Activated CD4-positive, alpha-beta T cell treated with anti-CD3 and anti-CD28 coated beads for 36 hours (primary cell): ENCODE measurements at regions not wholly inside any gene's neighbourhood (a gene's known extent, or its start where the extent isn't known, plus 50 kb on each side); places are given as distances from the start of the nearest gene placed in this dataset.

ENCODE experiments used
- ATAC-seq: fragments of 200-7000 bp; cut with Tn5 transposase; one replicate; pipeline ENCODE4 v1.10.0; 2021; ENCODE audit warnings: mild to moderate bottlenecking, moderate library complexity
- CTCF ChIA-PET: fragments of 350-600 bp; sonication (Branson Sonifier 250); formaldehyde crosslinking; loops from one replicate; lab custom pipeline; 2021; ENCODE audit warnings: antibody characterized with exemption; lab: Charles Lee
- POLR2A ChIA-PET: fragments of 350-600 bp; sonication (Branson Sonifier 250); formaldehyde crosslinking; loops from one replicate; lab custom pipeline; 2021; ENCODE audit warnings: antibody characterized with exemption, inconsistent platforms; lab: Charles Lee
- DNase-seq: peaks from one replicate; pipeline ENCODE4 v3.0.0-alpha.2; 2020
- H3K27ac Mint-ChIP-seq: one replicate; pipeline ENCODE4 v1.8.0; 2021; ENCODE audit warnings: mixed read lengths
- H3K27me3 Mint-ChIP-seq: one replicate; pipeline ENCODE4 v1.8.0; 2021; ENCODE audit warnings: mixed read lengths
- H3K36me3 Mint-ChIP-seq: one replicate; pipeline ENCODE4 v1.8.0; 2021; ENCODE audit warnings: low read depth, mixed read lengths
- H3K4me1 Mint-ChIP-seq: one replicate; pipeline ENCODE4 v1.8.0; 2021; ENCODE audit warnings: mixed read lengths
- H3K4me3 Mint-ChIP-seq: one replicate; pipeline ENCODE4 v1.8.0; 2021; ENCODE audit warnings: mild to moderate bottlenecking, moderate library complexity, mixed read lengths
- H3K9me3 Mint-ChIP-seq: one replicate; pipeline ENCODE4 v1.8.0; 2021; ENCODE audit warnings: low read depth, mixed read lengths
- intact Hi-C, 2 experiments: fragments of 100-400 bp; cut with DNase I in 1 of 2; cut with micrococcal nuclease in 1 of 2; formaldehyde crosslinking; loops; one replicate each; pipeline versions ENCODE4 v1.14.2 to v1.15.1; 2022 to 2024; cut with DNase I, micrococcal nuclease

DNA sequence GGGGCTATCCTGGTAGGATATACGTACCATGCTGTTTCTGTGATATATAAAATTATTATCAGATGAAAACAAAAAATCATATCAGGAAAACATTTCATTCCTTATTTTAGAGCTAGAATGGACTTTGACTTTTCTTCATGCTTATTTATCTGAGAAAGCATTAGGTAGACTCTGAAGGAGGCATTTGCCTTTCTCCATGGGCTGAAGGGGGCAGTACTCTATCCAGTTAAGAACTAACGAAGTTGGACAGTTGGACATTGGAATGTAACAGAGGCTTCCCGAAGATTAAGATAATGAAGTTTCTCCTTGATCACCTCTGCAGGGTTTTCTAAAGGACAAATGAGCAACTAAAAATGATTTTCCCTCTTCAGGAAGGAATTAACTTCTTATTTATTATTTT is 233.9 kb downstream of the SAMD5 start:
- DNase-seq = no peak
- ChIA-PET POLR2A (no interaction called here), CTCF (no interaction called here)
- Mint-ChIP-seq H3K4me3 (no peak overlapping the region), H3K27ac (no peak overlapping the region), H3K27me3 (peaks cover 3% of the 10 kb centered on the region), H3K9me3 (no peaks in the 10 kb centered on the region), H3K36me3 (no peaks in the 10 kb centered on the region), H3K4me1 (no peaks in the 10 kb centered on the region)
- ATAC-seq = no peak
- intact Hi-C loops = no loop called here

DNA sequence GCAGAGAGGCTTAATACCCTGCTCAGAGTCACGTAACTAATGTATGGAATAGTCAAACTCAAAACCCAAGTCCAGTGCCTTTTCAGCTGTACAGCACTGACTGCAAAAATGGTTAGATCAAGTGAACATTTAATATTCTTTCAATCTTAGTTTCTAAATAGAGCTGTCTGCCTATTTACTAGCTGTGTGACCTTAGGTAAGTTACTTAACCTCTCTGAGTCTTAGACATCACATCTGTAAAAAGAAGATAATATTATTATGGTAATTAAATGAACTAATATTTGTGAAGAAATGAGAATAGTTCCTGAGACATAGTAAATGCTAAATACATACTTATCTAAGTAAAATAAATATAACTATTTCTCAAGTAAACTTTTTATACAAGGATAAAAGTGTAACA is 235.5 kb downstream of the SAMD5 start:
- no peak for DNase-seq
- ChIA-PET CTCF (no interaction called here), POLR2A (no interaction called here)
- no peaks in the 10 kb centered on the region for H3K9me3 Mint-ChIP-seq
- H3K4me3 Mint-ChIP-seq = no peak overlapping the region
- H3K27me3 Mint-ChIP-seq = peaks cover 1% of the 10 kb centered on the region
- no peak for ATAC-seq
- no peaks in the 10 kb centered on the region for H3K4me1 Mint-ChIP-seq
- no peak overlapping the region for H3K27ac Mint-ChIP-seq
- intact Hi-C loops = no loop called here
- H3K36me3 Mint-ChIP-seq = no peaks in the 10 kb centered on the region

DNA sequence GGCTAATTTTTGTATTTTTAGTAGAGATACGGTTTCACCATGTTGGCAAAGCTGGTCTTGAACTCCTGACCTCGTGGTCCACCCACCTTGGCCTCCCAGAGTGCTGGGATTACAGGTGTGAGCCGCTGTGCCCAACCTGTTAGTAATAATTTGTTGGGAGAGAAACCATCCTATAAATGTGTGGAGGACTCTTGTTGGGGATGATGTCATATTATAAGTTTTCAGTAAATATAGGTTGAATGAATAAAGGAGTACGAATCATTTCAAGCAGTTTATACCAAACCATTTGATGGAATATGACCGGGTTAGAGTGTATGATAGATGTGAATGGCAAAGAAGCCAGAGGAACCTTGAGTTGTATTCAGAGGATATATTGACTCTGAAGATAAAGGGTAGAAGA is 240.8 kb downstream of the SAMD5 start:
- no peak for ATAC-seq
- no peaks in the 10 kb centered on the region for H3K9me3 Mint-ChIP-seq
- intact Hi-C loops = no loop called here
- no peak for DNase-seq
- no peak overlapping the region for H3K27ac Mint-ChIP-seq
- H3K27me3 Mint-ChIP-seq = no peaks in the 10 kb centered on the region
- H3K4me1 Mint-ChIP-seq = no peaks in the 10 kb centered on the region
- ChIA-PET CTCF (no interaction called here), POLR2A (no interaction called here)
- no peaks in the 10 kb centered on the region for H3K36me3 Mint-ChIP-seq
- no peak overlapping the region for H3K4me3 Mint-ChIP-seq

DNA sequence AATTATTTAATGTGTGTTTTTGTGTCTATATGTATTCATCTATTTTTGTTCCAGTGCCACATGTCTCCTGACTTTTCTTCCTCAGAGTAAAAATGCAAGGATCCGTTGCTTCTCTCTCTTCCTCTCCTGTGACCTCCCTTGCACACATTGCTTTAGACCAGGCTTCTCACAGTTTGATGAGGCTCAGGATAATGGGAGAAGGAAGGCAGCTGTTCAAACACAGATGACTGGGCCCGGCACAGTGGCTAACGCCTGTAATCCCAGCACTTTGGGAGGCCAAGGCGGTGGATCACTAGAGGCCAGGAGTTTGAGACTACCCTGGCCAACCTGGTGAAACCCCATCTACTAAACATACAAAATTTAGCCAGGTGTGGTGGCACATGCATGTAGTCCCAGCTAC is 241.9 kb downstream of the SAMD5 start:
- Mint-ChIP-seq H3K4me3 (no peak overlapping the region), H3K9me3 (no peaks in the 10 kb centered on the region), H3K4me1 (no peaks in the 10 kb centered on the region), H3K36me3 (no peaks in the 10 kb centered on the region), H3K27me3 (peaks cover 1% of the 10 kb centered on the region), H3K27ac (no peak overlapping the region)
- CTCF ChIA-PET = no interaction called here
- intact Hi-C loops = no loop called here
- no peak for ATAC-seq
- POLR2A ChIA-PET = no interaction called here
- no peak for DNase-seq

DNA sequence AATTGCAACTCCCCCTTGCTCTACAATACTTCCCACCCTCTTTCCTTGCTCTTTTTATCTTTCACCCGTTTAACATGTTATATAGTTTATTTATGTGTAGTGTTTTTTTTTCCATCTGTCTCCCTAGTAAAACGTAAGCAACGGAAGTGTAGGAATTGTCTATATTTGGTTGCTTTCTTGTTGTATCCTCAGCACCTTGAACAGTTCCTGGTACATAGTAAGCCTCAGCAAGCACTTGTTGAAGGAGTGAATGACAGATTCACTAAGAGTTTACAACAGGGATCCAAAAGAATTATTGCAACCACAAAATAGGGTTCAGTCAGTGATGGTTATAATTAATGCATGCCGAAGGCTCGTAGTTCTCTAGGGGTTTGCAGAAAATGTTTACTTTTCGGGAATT is 242.7 kb downstream of the SAMD5 start:
- no peak overlapping the region for H3K27ac Mint-ChIP-seq
- intact Hi-C loops = no loop called here
- CTCF ChIA-PET = no interaction called here
- ATAC-seq (no peak), DNase-seq (no peak)
- no peaks in the 10 kb centered on the region for H3K36me3 Mint-ChIP-seq
- H3K27me3 Mint-ChIP-seq = peaks cover 1% of the 10 kb centered on the region
- no peaks in the 10 kb centered on the region for H3K9me3 Mint-ChIP-seq
- no peak overlapping the region for H3K4me3 Mint-ChIP-seq
- POLR2A ChIA-PET = no interaction called here
- no peaks in the 10 kb centered on the region for H3K4me1 Mint-ChIP-seq

DNA sequence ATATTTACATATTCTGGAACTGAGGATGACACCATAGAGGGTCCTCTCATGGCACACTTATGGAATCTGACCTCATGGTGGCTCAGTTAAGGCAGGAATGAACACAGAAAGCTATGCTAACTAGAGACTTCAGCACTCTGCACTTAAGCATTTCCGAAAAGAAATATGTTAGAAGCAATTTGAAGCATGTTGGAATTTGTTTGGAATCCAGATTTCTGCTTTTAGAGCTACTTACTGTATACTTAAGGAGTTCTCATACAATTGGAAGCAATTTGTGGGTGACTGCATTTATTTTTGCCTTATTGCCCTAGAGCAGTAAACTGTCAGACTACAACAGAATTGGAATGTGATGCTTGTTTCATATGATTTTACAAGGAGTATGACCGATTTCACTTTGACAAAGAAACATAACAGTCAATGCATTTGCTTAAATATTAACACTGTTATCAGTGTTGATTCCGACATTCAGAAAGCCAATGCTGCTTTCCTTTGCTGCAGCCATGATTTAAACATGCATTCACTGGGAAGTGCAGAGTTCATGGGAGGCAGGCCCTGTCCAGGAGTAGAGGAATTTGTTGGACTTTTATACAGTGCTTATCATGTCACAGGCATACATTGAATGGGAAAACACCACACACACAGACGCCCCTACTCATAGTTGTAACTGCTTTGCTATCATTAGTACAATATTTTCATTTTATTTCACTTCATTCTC is 244.4 kb downstream of the SAMD5 start:
- ATAC-seq (no peak), DNase-seq (no peak)
- CTCF ChIA-PET = no interaction called here
- H3K4me3 Mint-ChIP-seq = no peak overlapping the region
- peaks cover 1% of the 10 kb centered on the region for H3K27me3 Mint-ChIP-seq
- H3K27ac Mint-ChIP-seq = no peak overlapping the region
- H3K4me1 Mint-ChIP-seq = no peaks in the 10 kb centered on the region
- POLR2A ChIA-PET = no interaction called here
- no peaks in the 10 kb centered on the region for H3K36me3 Mint-ChIP-seq
- H3K9me3 Mint-ChIP-seq = no peaks in the 10 kb centered on the region
- intact Hi-C loops = no loop called here

DNA sequence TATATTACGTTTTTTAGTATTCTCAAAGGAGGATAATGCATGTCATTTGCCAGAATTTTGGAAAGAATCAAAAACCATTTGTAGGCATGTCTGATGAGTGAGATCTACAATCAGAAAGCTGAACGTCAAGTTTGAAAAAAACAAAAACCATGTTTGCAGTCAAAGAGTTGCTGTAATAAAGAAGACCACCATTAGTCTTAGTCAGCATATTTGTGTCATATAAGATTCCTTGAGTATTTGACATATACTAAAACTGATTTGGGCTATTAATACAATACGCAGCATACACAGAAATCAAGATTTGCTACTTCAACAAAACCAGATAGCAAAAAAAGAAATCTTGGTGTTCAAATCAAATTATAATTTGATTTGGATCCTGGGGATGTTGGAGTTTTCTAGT is 247.5 kb downstream of the SAMD5 start:
- Mint-ChIP-seq H3K27me3 (peaks cover 1% of the 10 kb centered on the region), H3K36me3 (no peaks in the 10 kb centered on the region), H3K4me1 (no peaks in the 10 kb centered on the region), H3K9me3 (no peaks in the 10 kb centered on the region), H3K4me3 (no peak overlapping the region), H3K27ac (no peak overlapping the region)
- DNase-seq (no peak), ATAC-seq (no peak)
- POLR2A ChIA-PET = no interaction called here
- intact Hi-C loops = no loop called here
- CTCF ChIA-PET = no interaction called here

DNA sequence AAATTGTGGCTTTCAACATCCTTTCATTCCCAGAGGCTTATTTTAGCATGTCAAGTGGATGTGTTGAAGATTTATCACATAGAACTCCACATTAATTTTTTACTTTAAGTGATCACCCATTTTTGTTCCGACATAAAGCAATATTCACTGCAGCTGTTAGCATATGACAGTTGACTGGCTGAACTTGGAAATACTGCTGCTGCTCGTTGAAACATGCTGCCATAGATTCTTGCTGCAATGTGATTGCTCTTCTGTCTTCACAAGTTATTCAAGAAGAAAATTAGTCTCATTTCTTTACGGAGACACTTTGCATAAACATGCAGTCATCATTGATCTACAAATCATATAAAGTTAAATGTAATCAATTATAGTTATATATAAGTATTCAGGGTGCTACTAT is 248.4 kb downstream of the SAMD5 start:
- CTCF ChIA-PET = no interaction called here
- no peak for DNase-seq
- intact Hi-C loops = no loop called here
- Mint-ChIP-seq H3K9me3 (no peaks in the 10 kb centered on the region), H3K36me3 (no peaks in the 10 kb centered on the region), H3K4me3 (no peak overlapping the region), H3K27me3 (peaks cover 1% of the 10 kb centered on the region), H3K27ac (no peak overlapping the region), H3K4me1 (no peaks in the 10 kb centered on the region)
- POLR2A ChIA-PET = no interaction called here
- no peak for ATAC-seq

DNA sequence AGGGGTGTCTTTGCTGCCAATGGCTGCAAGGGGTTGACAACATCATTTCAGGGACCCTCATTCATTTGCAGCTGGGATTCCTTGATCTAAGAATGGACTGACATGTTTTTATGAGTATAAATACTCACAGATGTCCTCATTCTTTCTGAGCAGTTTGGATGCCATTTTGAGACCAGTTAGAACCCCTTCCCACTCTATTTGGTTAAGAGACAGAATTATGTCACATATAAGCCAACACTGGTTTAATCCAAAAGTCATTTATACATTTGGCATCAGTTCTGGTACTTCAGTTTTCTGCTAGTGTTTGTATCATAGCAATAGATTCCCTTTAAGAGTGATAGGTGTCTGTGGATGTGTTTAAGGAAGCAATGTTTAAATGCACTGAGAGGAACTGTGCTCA is 248.8 kb downstream of the SAMD5 start:
- DNase-seq = no peak
- Mint-ChIP-seq H3K36me3 (no peaks in the 10 kb centered on the region), H3K27me3 (peaks cover 1% of the 10 kb centered on the region), H3K4me3 (no peak overlapping the region), H3K27ac (no peak overlapping the region), H3K4me1 (no peaks in the 10 kb centered on the region), H3K9me3 (no peaks in the 10 kb centered on the region)
- ChIA-PET POLR2A (no interaction called here), CTCF (no interaction called here)
- intact Hi-C loops = no loop called here
- no peak for ATAC-seq

DNA sequence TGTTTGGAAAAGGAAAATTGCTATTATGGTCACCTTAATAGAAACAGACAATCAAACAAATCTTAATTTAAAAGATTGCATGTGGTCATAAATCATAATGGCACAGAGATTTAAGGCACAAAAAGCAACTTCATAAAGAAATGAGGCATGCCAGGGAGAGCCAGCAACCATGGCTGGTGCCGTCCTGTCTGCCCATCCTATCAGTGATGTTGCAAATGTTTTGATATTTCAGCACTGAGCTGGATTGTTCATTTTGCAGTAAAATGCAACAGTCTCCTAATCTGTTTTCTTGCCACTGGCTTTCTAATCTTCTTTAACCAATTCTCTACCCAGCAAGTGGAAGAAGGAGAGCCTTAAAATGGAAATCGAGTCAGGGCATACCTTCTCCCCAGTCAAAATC is 249.8 kb downstream of the SAMD5 start:
- Mint-ChIP-seq H3K27me3 (peaks cover 1% of the 10 kb centered on the region), H3K27ac (no peak overlapping the region), H3K9me3 (no peaks in the 10 kb centered on the region), H3K4me3 (no peak overlapping the region), H3K36me3 (no peaks in the 10 kb centered on the region), H3K4me1 (no peaks in the 10 kb centered on the region)
- CTCF ChIA-PET = no interaction called here
- POLR2A ChIA-PET = no interaction called here
- ATAC-seq (no peak), DNase-seq (no peak)
- intact Hi-C loops = no loop called here

DNA sequence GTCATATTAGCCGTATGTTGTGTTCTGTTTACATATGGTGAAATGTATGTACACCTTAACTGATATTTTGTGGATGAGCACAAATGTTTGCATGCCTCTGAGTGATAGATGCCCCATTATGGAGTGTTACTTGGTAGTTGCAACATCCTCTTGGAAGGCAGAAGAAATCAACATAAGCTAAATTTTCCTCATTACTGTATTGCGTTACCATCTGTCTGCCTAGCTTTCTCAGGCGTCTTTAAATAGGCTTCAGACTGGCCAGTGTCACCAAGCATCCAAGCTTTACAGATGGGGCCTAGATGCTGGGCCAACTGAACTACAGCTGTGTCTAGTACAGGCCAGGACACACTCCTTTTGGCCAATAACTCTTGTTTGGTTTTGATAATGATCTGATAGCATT is 250.6 kb downstream of the SAMD5 start:
- Mint-ChIP-seq H3K36me3 (no peaks in the 10 kb centered on the region), H3K4me1 (no peaks in the 10 kb centered on the region), H3K9me3 (no peaks in the 10 kb centered on the region), H3K27ac (no peak overlapping the region), H3K27me3 (peaks cover 1% of the 10 kb centered on the region), H3K4me3 (no peak overlapping the region)
- no peak for DNase-seq
- POLR2A ChIA-PET = no interaction called here
- CTCF ChIA-PET = no interaction called here
- no peak for ATAC-seq
- intact Hi-C loops = no loop called here

DNA sequence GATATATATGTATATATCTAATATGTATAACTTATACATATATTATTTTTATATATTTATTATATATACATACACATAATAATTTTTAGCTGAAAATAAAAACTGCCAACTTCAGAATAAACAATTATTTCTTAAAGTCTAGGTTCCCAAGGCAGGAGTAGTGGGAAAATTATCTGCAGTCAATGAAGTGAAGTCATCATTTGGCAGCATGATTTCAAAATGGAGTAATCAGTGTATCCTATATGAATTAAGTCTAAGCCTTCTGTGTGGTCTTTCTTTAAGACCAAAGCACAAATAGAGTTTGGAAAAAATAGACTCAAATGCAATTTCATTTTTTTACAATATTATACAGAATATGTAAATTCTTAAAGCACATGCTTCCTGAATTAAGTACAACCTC is 251.0 kb downstream of the SAMD5 start:
- no peak for DNase-seq
- intact Hi-C loops = no loop called here
- H3K27ac Mint-ChIP-seq = no peak overlapping the region
- no peaks in the 10 kb centered on the region for H3K36me3 Mint-ChIP-seq
- H3K4me1 Mint-ChIP-seq = no peaks in the 10 kb centered on the region
- ATAC-seq = no peak
- ChIA-PET CTCF (no interaction called here), POLR2A (interaction anchor here (0.6 kb wide), 1 partner anchor 248 kb away, joined by 5 read pairs; no protein-coding TSS in a partner anchor)
- peaks cover under 1% of the 10 kb centered on the region for H3K27me3 Mint-ChIP-seq
- H3K4me3 Mint-ChIP-seq = no peak overlapping the region
- no peaks in the 10 kb centered on the region for H3K9me3 Mint-ChIP-seq

DNA sequence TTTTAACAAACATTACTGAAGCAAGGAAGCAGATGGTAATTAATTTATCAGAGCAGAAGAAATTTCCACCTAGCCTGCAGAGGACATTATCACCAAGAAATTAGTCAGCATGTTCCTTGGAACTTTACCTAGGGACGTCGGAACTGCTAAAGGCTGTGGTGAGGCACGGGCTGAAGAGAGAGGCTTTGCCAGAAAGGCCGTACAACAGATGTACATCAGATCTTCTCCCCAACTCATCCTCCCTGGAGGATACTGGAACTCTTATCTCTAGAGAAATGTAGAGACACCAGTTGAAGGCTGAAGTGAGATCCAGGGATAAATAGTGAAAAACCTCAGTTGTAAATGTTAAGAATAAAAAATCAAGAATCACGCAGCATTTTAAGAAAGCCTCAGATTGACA is 257.1 kb downstream of the SAMD5 start:
- ChIA-PET CTCF (no interaction called here), POLR2A (no interaction called here)
- DNase-seq (no peak), ATAC-seq (no peak)
- Mint-ChIP-seq H3K4me1 (no peaks in the 10 kb centered on the region), H3K4me3 (no peak overlapping the region), H3K27me3 (no peaks in the 10 kb centered on the region), H3K27ac (no peak overlapping the region), H3K9me3 (peaks cover 5% of the 10 kb centered on the region), H3K36me3 (no peaks in the 10 kb centered on the region)
- intact Hi-C loops = no loop called here
